GM12892 (cell line): ENCODE measurements at regions not wholly inside any gene's neighbourhood (a gene's known extent, or its start where the extent isn't known, plus 50 kb on each side); places are given as distances from the start of the nearest gene placed in this dataset.

Experiments used
- POLR2A ChIP-seq: IDR thresholded peaks from 2 replicates; pipeline ENCODE4 v1.6.1; 2011; ENCODE audit warnings: low read depth, low read length, control low read depth
- POLR2AphosphoS5 ChIP-seq: IDR thresholded peaks from 2 replicates; pipeline ENCODE4 v1.6.1; 2011; ENCODE audit warnings: low read depth, low read length, control low read depth
- TAF1 ChIP-seq: IDR thresholded peaks from 2 replicates; pipeline ENCODE4 v1.6.1; 2011; ENCODE audit warnings: low read depth, mild to moderate bottlenecking, control low read depth, low read length, borderline replicate concordance

GRCh38 chr6:144546807-144547206 is 261.7 kb downstream of the UTRN start:
- TF ChIP-seq POLR2AphosphoS5 = no peak
- TF ChIP-seq TAF1 = no peak
- no peak for TF ChIP-seq POLR2A
